HG03139 (cell line): ENCODE measurements at regions not wholly inside any gene's neighbourhood (a gene's known extent, or its start where the extent isn't known, plus 50 kb on each side); places are given as distances from the start of the nearest gene placed in this dataset.
"Not testable (repeated sequence)": the region's sequence is repeated elsewhere in the genome, so short reads cannot be mapped to it uniquely, and the experiment has no call there.

Experiments
- ATAC-seq: cut with Tn5 transposase; IDR thresholded peaks from one replicate; pipeline ENCODE4 v1.9.1; 2021; ENCODE audit not compliant: unreplicated experiment

DNA sequence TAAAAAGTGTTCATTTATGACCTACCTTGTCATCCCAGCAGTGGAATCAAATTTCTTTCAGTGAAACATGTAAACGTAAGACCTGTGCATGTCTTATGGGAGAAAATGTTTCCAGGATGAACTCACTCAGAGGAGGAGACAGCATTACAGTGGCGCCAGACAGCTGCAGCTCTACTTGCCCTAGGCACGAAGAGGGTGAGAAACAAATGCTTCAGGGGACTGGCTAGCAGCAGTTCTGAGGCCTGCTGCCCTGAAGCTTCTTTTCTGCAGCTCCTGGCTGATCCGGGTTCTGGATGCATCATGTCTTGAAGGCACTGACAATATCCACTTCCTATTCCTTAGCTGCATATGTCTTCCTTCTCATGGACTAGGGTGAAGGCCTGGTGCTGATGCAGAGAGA lies 120.2 kb downstream of the QRSL1 start:
- no peak for ATAC-seq

- ATAC-seq = no peak
These were observed 119.3 kb downstream of the QRSL1 start for GRCh38 chr6:106748547-106749207.

DNA sequence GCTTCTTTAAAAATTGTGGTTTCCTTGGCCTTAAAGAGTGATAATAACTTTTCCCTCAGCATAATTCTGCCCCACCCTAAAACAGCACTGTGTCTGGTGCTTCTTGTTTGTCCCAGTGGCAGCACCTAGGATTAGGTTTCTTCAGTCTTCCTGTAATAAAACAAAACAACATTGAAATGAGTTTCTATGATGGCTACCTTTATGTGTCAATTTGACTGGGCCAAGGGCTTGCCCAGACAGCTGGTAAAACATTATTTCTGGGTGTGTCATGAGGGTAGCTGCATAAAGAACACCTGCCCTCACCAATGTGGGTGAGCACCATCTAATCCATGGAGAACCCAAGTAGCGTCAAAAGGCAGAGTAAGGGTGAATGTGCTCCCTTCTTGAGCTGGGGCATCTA lies 117.8 kb downstream of the QRSL1 start:
- no peak for ATAC-seq

DNA sequence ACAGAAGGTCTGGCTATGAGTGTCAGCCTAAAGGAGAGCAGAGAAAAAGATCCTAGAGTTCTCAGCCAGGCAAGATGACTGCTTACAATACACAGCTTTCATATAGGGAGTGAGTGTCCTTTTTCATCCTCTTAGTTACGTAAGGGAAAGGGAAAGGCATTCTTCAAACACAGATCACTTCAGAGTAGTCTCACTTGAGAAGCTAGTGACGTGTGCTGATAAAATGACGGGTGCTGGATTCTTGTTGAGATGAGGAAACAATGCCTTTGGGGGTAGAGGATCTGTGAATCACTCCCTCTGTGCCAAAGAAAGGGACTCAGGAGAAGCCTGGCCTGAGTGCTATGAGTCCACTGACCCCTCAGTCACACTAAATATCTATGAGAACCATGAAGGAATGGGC lies 117.3 kb downstream of the QRSL1 start:
- ATAC-seq = no peak

GRCh38 chr6:106745824-106746582 lies 116.6 kb downstream of the QRSL1 start:
- no peak for ATAC-seq

DNA sequence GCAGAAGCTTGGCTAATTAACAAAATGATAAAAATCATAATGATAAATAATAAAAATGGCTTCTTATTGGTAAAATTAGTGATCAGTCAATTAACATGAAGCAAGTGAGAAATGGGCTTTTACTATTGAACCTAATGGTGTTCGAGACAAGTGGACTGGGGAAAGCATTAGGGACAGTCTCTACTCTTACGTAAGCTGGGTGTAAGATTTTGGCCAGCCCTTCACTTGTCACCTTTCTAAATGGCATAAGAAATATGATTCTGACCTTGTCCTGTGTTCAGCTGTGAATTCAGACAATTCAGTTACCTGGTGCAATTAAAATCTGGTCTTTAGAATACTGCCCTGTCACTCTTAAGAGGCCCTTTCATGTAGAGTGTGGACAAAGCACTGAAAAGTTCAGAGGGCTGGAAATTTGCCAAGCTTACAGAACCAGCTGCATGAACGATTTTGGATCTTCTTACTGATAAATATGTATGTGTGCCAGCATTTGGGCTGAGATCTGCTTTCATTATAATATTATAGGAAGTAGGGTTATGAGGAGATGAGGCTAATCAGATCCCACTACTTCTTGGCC lies 115.9 kb downstream of the QRSL1 start:
- no peak for ATAC-seq

DNA sequence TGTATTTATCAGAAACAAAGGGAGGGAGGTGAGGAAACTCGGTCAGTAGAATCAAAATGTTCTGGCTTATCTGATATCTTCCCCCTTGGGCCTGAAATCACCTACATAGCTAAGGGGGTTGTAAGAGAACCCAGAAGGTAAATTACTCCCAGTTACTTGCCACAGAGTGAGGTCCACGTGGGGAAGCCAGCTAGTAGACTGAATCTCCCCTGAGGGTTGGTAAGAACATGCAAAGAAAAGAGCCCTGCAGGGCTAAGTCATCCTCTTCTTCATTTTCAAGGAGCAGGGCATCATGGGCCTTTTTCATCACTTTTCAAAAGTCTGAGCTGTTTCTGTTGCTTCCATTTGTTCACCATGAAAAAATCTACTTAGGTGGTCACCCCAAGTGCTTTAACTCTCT lies 115.4 kb downstream of the QRSL1 start:
- ATAC-seq = no peak

DNA sequence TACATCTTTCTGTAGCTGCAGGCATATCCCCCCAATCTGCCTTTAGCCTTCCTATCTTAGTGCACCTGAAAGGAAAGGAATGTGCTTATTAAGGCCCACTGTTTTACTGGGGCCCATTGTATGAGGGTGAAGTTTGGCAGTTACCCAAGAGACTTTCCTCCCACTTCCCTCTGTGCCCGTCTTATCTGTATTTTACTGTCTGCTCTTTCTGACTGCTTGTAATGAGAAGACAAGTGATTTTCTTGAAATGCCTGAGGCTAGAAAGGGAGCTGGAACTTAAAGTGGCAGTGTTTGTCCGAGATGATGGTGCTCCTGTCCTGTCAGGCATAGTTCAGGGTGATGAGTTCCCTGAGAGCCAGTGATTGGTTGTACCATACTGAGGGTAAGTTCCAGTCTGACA lies 114.7 kb downstream of the QRSL1 start:
- ATAC-seq = not testable (repeated sequence)

GRCh38 chr6:106743612-106744011 lies 114.2 kb downstream of the QRSL1 start:
- no peak for ATAC-seq

DNA sequence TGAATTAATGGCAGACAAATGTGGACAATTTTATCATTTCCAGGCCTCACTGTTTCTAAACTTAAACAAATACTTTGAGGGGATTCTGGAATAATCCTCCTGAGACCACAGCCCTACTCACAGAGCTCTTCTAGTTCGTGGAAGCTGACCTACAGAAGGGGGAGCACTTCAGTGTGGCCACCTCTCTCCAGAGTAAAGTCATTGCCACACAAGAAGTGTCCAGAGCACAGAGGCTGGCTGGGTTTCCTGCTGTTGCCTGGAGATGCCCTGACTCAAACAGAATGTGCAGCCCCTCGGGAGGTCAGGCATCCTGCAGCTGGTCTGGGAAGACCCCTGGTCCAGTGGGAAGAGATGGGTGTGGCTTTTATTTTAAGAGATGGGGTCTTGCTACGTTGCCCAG lies 110.9 kb downstream of the QRSL1 start:
- no peak for ATAC-seq

- ATAC-seq = no peak
These were observed 110.0 kb downstream of the QRSL1 start for GRCh38 chr6:106739387-106739786.

- no peak for ATAC-seq
These were observed 107.1 kb downstream of the QRSL1 start for GRCh38 chr6:106736502-106736901.

DNA sequence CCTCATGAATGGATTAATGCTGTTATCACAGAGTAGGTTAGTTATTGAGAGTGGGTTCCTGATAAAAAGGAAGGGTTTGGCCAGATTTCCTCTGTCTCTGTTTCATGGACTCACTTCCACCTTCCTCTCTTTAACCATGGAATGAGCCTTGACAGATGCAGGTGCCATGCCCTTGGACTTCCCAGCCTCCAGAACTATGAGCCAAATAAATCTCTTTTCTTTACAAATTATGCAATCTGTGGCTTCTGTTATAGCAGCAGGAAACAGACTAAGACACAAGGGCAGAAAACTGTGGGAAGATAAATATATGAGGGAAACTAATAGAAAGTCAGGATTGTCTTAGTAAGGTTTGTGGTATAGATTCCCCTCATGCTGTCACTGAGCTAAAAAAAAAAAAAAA lies 106.5 kb downstream of the QRSL1 start:
- no peak for ATAC-seq

DNA sequence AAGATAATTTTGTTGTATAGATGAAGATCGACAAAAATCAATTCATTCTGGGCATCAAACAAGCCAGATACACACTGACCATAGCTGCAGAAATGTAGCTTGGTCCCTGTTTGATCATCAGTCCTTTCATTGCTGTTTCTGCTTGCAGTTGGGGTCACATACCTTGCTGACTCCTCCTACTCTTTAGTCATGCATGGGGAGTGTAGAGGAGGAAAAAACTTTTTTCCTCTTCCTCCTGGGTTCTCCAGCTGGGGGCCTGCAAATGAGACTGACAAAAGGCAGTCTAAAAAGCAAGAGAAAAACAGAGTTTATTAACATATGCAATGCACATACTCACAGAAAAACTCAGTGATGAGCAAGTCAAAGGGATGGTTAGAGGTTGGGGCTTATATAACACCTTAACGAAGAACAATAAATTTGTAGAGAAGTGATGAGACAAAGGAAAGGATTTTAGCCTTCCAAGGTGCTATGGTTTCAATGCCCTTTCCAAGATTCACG lies 105.8 kb downstream of the QRSL1 start:
- ATAC-seq = no peak

GRCh38 chr6:106733386-106733785 lies 104.0 kb downstream of the QRSL1 start:
- no peak for ATAC-seq

DNA sequence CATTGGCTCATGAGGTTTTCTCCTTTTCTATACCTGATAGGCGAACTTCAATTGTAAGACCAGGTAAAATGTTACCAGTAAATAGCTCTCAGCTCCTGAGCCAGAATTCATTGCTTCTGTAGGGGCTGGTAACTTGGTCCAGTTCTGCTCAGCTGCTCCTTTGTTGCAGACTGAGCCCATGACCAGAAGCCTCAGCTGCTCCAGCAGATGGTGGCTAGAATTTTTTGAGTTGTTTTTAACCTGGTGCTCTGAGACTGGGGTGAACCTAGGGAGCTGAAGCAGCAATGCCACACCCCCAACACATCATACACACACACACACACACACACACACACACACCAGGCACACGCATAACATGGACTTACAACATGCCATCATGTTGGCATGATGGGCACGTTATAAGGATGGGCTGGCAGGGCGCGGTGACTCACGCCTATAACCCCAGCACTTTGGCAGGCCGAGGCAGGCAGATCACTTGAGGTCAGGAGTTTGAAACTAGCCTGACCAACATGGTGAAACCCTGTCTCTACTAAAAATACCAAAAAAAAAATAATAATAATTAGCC lies 103.1 kb downstream of the QRSL1 start:
- ATAC-seq = no peak

GRCh38 chr6:106731843-106732160 lies 102.4 kb downstream of the QRSL1 start:
- no peak for ATAC-seq

DNA sequence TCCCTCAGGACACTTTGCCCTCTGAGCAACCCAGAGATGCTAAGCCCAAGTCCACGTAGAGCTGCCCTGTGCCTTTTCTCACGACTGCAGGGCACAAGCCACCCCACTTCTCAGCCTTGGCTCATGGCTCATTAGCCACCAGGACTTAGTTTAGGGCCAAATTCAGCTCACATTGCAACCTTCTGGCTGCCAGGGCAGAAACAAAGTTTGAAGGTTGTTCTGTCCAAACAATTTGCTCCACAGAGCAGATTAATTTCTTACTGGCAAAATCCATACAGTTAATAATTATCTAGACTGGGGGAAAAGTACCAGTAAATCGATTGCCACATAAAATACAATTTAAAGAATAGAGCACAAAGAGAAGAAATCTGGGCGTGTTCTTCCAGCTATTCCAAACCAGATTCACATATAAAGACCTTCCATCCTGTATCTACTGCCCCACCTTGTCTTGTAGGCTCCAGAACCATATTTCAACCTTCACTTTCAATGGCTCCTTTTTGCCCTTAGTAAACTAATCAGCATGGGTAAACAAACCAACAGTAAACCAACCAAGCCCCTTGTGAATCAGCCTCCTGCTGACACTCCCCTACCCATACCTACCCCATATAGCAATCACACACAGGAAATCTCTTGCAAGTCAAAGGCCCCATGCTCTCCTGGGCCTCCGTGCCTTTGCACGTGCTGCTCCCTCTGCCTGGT lies 101.9 kb downstream of the QRSL1 start:
- ATAC-seq = no peak

- no peak for ATAC-seq
These were observed 101.3 kb downstream of the QRSL1 start for GRCh38 chr6:106730718-106731117.

DNA sequence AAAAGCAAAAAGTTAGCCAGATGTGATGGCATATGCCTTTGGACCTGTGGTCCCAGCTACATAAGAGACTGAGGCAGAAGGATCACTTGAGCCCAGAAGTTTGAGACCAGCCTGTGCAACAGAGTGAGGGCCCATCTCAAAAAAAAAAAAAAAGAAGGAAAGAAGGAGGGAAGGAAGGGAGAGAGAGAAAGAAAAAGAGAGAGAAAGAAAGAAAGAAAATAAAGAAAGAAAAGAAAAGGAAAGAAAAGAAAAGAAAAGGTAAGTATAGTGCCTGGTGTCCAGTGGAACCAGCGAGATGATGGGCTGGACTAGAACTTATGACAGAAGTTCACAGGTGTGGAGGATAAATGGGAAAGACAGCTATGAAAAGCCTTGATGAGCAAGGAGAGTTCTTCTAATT lies 100.9 kb downstream of the QRSL1 start:
- ATAC-seq = no peak

GRCh38 chr6:106729841-106730240 lies 100.5 kb downstream of the QRSL1 start:
- ATAC-seq = no peak
